ENCODE measurements at regions not wholly inside any gene's neighbourhood (a gene's known extent, or its start where the extent isn't known, plus 50 kb on each side); places are given as distances from the start of the nearest gene placed in this dataset.

DNA sequence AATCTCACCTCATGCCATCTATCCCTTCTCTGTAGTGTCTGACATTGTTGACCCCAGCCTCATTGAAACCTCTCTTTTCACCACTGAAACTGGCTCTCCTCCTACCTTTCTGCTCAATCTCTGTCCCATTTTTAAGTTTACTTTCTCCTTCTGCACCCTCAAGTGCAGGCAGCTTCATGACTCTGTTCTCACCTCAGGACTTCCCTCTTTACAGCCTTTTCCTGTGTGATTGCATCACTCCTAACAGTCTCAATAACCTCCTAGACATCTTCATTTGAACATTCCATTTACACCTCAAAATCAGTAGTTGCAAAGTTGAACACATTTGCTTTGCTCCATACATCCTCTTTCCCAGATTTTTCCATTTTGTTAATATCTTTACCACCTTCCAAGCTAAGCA, 172.1 kb downstream of the RASEF start:
- TF ChIP-seq, protein P1, sequence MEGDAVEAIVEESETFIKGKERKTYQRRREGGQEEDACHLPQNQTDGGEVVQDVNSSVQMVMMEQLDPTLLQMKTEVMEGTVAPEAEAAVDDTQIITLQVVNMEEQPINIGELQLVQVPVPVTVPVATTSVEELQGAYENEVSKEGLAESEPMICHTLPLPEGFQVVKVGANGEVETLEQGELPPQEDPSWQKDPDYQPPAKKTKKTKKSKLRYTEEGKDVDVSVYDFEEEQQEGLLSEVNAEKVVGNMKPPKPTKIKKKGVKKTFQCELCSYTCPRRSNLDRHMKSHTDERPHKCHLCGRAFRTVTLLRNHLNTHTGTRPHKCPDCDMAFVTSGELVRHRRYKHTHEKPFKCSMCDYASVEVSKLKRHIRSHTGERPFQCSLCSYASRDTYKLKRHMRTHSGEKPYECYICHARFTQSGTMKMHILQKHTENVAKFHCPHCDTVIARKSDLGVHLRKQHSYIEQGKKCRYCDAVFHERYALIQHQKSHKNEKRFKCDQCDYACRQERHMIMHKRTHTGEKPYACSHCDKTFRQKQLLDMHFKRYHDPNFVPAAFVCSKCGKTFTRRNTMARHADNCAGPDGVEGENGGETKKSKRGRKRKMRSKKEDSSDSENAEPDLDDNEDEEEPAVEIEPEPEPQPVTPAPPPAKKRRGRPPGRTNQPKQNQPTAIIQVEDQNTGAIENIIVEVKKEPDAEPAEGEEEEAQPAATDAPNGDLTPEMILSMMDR (IDR thresholded peaks at IDR 0.05; ENCODE audit: extremely low read depth, missing control alignments) = no peak
- DNase-seq (ENCODE audit: low spot score) = no peak

DNA sequence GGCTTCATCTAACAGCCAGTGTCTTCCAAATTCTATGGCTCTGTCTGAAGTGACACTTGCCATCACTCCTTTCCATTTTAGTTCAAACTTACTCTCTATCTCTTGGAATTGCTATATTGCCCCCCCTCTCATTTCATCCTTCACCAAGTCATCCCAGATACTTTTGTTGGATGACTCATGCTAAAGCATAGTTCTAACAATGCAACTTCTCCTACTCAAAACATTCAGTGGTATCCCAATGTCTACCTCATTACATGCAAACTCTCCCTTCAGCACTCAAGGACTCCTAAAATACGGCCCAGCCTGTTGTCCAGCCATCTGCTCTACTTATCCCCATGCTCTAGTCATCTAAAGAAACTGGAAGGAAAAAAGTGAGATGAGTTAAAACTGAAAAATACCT, 171.6 kb downstream of the RASEF start:
- DNase-seq (ENCODE audit: low spot score) = no peak
- TF ChIP-seq, protein P1 (IDR thresholded peaks at IDR 0.05; ENCODE audit: extremely low read depth, missing control alignments) = no peak

DNA sequence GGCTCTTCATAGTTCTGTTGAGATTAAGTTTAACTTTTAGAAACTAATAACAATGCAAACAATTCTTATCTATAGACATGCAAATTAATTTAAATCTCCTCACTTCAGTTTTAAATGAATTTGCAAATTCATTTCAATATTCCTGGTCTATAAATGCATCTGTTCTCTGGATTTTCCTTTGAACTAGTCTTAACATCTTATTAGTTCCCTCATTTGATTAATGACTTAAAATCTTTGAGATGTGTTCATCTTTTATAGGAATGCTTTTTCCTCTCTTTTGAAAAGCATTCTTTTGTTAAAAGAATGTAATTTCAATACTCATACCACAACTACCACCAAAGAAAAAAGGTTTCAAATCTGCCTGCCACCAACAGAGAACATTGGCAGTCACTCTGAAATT, 169.4 kb downstream of the RASEF start:
- no peak for DNase-seq (ENCODE audit: low spot score)
- TF ChIP-seq, protein P1 (IDR thresholded peaks at IDR 0.05; ENCODE audit: extremely low read depth, missing control alignments) = no peak

DNA sequence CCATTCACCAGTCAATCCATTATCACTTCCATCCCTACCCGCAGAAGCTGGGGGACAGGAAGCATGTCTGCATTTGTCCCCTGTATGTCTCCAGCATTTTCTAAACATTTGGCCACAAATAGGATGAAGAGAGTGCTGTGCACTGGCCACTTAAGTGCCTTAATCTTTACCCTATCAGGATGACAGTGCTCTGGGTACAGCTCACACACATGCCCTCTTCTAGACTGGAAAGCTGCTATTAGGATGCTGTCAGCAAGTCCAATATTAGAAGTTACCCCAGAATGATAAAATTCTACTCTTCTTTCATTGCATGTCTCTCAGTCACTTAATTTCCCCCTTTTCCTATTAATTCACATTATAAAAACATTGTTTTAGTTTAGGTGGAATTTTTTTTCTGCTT, 168.4 kb downstream of the RASEF start:
- TF ChIP-seq, protein P1 (IDR thresholded peaks at IDR 0.05; ENCODE audit: extremely low read depth, missing control alignments) = no peak
- DNase-seq (ENCODE audit: low spot score) = no peak

DNA sequence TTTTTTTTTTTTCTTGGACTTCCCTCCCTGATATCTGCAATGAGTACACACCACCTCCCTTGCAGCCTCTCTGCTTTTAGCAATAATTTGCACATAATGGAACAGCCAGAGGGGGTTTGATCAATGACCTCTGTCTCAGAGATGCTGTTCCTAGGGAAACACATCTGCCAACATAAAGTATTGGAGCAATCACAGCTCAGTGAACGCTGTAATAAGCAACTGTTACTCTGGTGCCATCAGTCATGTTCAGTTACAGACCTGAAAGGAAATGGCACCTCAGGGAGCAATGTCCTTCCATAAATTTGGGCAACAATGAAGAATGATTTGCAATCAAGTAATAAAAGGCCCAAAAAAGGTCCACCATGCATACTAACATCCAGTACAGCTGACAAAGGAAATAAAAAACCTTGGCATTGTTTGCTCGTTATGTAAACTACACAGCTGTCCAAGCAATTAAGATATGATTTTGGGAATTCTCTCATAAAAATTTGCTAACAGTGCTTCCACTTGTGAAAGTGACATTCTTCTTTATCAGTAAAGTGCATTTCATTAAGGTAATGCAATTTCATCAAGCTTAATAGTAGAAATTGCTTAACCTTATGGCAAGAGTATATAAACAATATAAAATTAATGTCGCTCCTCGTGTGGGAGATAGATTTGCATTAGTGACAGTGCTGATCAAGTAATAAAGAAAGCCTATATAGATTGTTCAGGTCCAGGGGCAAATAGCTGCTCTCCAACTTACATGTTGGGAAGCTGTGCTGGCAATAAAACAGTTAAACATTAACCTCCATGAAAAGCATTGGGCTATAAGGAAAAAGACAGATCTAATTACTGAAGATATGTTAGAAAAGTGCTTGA, 167.8 kb downstream of the RASEF start:
- TF ChIP-seq, protein P1 (IDR thresholded peaks at IDR 0.05; ENCODE audit: extremely low read depth, missing control alignments) = no peak
- DNase-seq (ENCODE audit: low spot score) = no peak

DNA sequence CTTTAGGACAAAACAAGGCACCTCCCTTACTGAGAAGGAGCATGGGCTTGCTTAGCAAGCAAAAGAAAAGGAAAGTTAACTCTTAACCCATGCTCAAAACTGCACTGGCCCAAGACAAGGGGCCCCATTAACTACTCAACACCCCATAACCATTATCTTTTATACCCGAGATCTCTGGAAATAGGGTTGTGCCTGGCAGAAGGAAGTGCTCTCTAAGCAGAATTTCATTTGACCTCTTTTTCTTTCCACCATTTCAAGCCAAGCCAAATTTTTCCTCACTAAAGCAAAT, 167.2 kb downstream of the RASEF start:
- DNase-seq (ENCODE audit: low spot score) = no peak

DNA sequence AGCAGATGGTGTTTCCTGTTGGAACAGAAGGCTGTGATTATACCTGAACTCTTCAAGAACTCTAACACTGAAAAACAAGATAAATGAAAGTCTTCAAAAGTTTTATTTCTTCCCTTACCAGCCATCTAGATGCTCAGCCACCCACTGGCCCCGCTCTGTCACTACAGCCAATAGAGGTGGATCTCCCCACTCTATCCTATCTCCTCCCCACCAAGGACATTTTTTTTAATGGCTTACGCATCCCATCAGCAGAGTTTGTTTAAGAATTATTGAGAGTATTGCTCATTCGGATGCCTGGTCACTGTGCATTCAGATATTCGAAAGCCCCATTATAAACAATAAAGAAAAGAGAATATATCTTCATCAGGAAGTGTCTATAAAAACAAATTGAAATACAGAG, 159.4 kb downstream of the RASEF start:
- TF ChIP-seq, protein P1 (IDR thresholded peaks at IDR 0.05; ENCODE audit: extremely low read depth, missing control alignments) = no peak
- no peak for DNase-seq (ENCODE audit: low spot score)

More for the DNA sequence above, 167.2 kb downstream of the RASEF start:
- TF ChIP-seq, protein P1 (IDR thresholded peaks at IDR 0.05; ENCODE audit: extremely low read depth, missing control alignments) = no peak

Measured in GM20000 (cell line).